HG03280 (cell line): ENCODE measurements at regions not wholly inside any gene's neighbourhood (a gene's known extent, or its start where the extent isn't known, plus 50 kb on each side); places are given as distances from the start of the nearest gene placed in this dataset.

ENCODE experiments used
- ATAC-seq: cut with Tn5 transposase; IDR thresholded peaks from one replicate; pipeline ENCODE4 v1.9.1; 2021; ENCODE audit warnings: mild to moderate bottlenecking, moderate library complexity; ENCODE audit not compliant: unreplicated experiment

DNA sequence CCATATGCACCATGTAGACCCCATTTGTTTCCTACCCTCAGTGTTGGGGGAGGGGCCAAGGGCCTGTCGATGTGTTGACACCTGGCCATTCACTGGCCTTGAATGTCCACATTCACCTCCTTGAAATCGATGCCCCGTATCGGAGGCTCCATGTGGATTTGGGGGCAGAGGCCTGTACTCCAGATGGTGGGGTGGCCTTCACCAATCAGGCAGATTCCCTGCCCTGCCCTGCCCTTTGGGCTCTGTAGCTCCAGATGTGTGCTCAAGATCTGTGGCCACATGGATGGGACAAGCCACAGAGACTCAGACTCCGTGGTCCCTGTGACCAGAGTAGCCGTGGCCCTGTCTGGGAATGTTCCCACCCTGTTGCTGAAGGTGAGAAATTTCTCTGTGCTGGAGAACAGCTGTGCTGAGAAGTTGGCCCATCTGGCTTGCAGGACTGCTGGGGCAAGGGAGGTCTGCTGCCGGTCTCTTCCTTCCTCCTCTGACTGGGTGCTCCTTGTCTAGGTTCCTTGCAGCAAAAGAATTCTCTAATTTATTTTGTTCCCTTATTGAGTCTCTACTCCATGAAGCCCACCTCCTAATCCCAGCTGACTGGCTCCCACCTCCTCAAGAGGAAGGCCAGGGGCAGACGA, 221.3 kb downstream of the SEC14L1 start:
- ATAC-seq = no peak

DNA sequence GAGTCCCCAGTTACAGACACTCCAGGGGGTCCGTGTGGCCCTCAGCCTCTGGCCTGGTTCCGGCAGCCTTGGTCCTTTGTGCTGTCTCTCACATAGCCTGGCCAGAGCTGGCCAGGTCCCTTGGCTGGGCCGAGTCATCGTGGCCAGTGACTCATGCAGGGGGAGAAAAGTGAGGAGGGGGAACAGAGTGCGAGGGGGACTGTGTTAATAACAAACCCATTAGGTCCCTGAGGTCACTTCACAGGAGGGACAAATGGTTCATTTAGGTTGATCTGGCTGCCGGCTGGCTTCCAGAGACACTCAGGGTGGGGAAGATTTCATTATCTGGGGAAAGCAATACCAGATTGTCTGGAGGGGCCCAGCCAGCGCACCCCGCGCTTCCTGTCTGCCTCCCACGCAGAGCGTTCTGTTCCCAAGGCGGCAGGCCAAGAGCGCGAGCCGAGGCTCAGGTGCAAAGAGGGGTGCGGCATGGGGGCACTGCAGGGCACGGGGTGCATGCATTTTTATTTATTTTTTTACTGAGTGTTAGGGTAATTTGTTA, 223.1 kb downstream of the SEC14L1 start:
- ATAC-seq = no peak

DNA sequence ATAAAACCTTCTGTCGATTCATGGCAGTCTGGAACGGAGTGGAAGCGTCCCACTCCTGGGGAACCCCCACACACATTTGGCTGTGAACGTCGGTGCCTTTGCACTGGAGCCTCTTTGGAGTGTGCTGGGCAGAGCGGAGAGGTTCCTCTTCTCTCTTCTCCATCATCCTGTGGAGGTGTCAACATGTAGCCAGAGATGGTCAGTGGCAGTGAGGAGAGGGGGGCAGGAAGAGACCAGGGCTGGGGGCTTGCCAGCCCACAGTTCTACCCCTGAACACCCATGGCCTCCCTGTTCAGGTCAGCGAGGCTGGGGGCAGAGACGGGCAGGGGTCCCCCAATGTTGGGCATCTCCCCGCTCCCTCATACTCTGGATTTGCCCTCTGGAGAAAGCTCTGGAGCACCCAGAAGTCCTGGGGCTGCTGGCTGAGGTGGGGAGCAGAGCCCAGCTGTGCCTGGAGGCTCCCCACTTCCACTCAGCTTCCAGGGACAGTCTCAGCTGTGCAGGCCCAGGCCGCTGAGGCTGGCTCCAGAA, 223.7 kb downstream of the SEC14L1 start:
- no peak for ATAC-seq

DNA sequence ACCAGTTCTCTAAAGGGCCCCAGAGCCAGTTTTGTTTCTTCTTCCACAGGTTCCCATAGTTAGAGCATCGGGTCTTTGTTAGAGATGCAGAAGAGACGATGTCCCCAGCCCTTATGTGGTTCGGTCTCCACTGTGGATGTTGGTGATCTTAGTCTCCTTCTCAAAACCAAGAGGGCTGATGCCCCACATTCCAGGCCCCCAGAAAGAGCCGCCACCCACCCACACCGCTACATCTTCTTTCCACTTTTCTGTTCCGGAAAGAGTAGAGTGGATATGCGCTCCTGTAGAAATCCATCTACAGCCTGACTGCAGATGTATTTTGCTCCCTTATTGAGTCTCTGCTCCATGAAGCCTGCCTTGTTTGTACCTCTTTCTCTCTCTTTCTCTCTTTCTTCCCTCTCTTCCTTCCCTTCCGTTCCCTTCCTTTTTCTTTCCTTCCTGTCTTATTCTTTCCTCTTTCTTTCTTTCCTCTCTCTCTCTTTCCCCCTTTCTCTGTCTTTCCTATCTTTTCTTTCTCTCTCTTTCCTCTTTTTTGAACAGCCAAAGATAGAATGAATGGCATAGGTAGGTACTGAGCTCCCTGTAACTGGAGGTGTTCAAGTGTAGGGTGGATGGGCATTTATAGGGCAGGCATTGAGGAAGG, 224.3 kb downstream of the SEC14L1 start:
- ATAC-seq = no peak

DNA sequence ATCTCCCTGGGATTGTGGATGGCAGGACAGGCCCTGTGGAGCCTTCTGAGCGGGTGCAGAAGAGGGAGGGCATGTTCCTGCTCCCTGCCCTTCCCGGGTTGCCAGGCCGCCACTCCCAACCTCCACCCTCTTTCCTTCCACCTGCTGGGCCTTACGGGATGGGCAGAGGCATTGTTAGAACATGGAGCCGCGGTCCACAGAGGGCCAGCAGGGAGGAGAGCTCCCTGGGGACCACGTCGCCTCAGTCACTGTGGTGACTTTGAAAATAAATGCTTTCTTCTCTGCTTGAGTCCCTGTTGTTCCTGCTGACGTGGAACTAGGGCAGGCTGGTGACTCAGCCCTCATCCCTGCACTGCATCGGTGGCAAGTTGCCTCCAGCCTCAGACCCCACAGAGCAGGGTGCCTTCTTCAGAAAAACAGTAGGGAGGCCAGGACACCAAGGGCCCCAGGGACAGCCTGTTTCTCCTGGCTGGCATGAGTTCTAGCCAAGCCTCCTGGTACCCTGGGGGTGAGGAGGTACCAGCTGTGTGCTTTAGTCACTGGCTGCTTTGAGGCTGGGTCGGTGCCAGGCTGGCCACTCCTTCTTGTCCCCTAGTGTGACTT, 224.9 kb downstream of the SEC14L1 start:
- no peak for ATAC-seq

DNA sequence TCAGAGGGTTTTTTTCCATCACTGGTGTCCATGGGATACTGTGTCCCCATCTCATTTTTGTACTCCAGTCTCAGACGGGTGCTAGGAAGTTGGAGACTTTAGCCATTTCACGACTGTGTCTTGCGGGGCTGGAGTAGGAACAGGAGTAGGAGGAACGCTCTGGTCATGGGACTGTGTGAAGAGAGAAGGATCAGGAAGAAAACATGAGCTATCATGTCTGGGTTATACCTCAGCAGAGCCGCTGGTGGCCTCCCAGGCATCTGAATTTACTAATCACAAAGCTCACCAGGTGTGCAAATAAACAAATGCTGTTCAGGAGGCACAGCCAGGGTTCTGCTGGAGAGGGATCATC, 225.4 kb downstream of the SEC14L1 start:
- no peak for ATAC-seq

DNA sequence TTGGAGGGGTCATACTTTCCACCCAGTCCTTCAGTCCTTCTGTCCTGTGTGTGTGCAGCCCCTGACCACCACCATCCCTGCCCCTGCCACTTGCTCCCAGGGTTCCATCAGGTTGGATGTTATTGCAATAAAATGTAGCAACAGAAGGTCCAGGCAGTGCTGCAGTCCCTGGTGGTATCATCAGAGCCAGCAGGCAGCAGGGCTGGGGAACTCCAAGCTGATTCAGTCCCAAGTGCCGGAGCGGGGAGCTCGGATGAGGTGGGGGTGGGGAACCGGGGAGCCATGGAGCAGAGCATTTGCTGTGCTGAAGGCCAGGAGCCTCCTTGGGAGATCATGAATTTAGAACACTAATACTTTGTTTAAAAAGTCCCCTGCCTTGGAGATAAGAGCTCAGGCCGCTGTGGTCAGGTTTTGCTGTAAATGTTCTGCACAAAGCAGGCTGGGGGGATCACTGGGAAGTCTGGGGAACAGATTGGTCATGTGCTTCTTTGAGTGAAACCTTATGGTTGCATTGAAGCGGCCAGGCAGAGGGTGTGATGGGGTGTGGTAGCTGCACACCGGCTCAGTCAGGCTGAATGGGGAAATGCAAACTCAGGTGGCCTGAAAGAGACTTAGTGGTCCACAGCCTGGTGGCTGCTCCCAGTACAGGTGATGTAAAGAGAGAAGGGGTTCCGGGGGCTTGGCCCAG, 225.9 kb downstream of the SEC14L1 start:
- no peak for ATAC-seq

DNA sequence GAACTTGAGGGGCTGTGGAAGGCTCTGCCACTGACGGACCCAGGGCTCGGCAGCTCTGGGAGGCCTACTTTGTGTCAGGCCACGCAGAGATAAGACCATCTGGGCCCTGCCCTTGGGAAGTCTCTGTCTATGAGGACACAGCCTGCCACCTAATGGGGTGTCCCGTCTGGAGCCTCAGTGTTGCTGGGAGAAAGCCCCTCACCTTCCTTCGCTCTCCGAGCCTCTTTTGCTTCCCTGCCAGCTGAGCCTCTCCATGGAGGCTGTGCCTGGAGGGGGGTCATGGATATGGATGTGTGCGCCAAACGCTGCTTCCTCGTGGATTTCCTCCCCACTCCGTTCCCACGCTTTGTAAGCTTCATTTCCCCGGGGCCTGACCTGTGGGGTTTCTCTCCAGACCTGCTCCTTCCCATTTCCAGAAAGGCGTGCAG, 228.8 kb downstream of the SEC14L1 start:
- no peak for ATAC-seq

DNA sequence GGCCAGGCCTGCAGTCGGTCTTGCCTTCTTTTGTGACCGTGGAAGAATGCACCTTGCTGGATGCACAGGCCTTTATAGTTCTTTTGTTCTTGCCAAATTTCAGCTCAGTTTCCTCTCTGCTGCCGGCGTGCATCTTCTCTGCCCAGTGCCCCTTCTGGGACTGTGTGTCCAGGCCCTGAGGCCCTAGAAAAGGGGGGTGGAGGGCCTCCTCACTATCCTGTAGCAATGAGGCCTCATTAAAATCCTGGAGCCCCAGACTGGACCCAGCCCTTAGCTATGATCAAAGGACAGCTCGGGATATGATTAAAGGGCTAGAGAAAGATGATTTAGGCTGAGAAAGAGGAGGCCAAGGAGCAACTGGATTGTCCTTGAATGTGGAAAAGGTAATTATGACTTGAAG, 229.8 kb downstream of the SEC14L1 start:
- ATAC-seq = no peak

DNA sequence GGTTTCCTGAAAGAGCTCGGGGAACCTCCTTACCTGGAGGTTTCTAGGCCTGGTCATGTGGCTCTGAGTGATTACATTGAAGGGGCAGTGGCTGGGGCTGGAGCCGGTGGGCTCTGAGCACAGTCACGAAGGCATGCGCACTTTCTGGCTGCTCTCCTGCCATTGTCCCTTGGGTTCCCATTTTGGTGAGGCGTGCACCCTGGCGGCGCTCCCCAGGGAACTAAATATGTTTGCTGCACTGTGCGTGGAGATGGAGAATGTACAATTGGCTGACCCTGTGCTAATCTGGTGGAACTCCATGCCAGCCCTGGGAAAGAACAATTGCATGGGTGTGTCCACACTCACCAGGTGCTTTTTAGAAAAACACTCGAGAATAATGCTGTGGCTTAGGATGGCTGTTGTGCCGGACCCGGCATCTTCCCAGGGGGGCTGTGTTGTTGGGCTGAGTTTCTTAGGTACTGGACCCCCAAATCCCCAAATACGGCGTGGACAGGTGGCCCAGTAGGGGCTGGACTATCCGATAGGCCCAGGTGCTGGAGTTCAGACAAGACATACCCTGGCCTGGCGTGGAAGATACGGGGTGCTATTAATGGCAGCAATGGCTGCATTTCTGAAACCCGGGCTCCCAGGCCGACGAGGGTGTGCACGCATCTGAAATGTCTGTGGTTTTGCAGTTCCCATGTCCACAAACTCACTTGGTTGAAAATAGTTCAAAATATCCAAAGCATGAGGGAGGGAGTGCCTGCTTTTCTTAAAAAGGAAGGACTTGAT, 230.5 kb downstream of the SEC14L1 start:
- ATAC-seq = no peak

DNA sequence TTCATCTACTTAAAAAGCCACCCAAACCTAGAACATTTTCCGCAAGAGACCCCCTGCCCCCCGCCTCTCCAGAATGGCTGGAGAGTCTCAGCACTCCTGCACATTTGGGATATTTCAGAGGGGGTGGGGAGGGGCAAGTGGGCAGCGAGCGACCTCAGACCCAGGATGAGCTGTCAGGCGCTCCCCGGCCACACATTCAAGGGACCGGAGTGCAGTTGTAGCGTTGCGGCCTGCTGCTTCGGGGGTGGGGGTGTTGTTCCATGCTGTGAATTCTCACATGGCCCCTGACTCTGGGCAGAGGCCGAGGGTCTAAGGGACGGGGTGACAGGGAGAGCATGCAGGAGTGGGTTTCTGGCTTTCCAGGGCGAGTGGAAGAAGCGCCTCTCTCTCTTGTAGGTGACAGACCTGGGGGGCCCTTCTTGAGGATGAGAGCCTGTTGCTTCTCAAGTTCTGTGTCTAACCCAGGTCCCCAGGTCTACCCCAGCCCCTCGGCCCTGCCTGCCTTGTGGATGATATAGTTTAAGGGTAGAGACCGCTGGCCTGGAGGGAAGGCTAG, 231.2 kb downstream of the SEC14L1 start:
- no peak for ATAC-seq

DNA sequence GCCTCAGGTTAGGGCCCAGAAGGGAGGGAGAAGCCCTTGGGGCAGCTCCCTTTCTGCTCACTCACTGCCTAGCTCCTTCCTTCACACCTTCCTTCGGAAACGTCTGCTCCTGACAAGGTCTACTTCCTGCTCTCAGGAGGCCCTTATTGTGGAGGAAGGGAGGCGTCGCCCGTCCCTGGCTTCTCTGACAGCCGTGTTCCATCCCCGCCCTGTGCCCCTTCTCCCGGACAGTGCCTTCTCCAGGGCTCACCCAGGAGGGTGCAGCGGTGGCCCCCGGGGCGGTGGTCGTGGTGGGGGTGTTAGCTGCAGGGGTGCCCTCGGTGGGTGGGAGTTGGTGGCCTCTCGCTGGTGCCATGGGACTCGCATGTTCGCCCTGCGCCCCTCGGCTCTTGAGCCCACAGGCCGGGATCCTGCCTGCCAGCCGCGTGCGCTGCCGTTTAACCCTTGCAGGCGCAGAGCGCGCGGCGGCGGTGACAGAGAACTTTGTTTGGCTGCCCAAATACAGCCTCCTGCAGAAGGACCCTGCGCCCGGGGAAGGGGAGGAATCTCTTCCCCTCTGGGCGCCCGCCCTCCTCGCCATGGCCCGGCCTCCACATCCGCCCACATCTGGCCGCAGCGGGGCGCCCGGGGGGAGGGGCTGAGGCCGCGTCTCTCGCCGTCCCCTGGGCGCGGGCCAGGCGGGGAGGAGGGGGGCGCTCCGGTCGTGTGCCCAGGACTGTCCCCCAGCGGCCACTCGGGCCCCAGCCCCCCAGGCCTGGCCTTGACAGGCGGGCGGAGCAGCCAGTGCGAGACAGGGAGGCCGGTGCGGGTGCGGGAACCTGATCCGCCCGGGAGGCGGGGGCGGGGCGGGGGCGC, 231.9 kb downstream of the SEC14L1 start:
- ATAC-seq = peak; percentile 48

DNA sequence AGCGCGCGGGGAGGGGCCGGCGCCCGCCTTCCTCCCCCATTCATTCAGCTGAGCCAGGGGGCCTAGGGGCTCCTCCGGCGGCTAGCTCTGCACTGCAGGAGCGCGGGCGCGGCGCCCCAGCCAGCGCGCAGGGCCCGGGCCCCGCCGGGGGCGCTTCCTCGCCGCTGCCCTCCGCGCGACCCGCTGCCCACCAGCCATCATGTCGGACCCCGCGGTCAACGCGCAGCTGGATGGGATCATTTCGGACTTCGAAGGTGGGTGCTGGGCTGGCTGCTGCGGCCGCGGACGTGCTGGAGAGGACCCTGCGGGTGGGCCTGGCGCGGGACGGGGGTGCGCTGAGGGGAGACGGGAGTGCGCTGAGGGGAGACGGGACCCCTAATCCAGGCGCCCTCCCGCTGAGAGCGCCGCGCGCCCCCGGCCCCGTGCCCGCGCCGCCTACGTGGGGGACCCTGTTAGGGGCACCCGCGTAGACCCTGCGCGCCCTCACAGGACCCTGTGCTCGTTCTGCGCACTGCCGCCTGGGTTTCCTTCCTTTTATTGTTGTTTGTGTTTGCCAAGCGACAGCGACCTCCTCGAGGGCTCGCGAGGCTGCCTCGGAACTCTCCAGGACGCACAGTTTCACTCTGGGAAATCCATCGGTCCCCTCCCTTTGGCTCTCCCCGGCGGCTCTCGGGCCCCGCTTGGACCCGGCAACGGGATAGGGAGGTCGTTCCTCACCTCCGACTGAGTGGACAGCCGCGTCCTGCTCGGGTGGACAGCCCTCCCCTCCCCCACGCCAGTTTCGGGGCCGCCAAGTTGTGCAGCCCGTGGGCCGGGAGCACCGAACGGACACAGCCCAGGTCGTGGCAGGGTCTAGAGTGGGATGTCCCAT, 232.8 kb downstream of the SEC14L1 start:
- ATAC-seq = peak; percentile 9

DNA sequence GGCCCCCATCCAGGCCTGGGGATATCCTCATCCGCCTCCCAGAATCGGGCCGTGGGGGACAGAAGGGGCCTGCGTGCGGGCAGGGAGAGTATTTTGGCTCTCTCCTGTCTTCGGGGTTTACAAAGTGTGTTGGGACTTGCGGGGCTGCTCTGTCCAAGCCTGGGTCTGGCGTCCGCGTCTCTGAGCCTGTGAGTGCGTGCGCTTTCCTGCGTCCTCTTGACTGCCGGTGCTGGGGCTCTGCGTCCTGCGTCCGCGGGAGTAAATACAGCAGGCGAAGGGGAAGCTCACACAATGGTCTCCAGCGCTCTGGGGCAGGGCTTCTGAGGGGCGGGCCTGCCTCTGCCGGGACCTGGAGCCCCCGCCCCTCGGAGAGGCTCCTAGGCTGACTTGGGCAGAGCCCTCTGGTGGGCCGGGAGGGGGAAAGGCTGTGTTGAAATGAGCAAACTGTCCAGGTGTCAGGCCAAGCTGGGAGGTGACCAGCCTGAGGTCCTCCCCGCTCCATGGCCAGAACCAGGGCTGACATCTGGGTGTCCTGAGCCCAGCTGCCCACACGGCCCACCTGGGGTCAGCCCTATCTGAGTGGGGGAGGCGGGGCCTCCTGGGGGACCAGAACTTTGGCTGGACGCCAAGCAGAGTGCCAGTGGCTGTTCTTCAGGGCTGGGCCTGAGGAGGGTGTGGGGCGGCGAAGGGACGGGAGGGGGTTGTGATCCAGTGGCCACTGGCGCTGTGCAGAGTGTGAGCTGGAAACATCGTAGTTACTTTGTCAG, 233.6 kb downstream of the SEC14L1 start:
- ATAC-seq = no peak

DNA sequence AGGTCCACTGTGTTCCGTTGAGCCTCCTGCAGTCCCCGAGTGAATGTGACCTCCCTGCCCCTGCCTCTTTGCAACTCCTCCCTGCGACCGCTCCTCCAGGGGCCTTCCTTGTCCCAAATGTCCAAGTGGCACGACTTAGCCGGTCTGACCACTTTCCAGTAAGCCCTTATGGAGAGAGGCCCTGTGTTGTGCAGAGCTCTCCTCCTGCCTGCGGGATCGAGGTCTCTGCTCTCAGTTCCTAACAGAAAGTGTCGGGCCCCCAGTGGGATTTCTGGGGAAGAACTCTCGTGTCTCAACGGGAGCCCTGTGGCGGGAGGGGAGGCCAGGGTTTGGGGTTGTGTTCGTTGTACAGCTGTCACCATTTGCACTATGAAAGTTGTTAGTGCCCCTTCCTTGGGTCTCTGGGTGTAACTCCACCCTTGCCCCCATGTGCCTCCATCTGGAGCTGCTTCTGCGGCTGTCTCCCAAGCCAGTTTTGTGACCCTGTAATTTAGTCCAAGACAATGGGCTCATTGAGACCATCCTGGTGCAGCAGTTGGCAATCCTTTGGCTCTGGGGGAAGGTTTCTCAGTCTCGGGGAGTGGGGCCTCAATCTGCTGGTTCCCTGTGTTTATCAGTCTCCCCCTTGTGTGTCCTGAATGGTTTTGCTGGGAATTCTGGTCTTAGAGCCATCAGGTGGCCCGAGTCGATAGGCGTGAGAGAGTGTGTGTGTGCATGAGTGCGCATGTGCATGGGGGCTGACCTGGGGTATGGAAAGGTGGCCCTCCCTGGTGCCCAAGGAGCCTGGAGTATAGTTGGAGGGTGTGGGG, 234.5 kb downstream of the SEC14L1 start:
- ATAC-seq = no peak

DNA sequence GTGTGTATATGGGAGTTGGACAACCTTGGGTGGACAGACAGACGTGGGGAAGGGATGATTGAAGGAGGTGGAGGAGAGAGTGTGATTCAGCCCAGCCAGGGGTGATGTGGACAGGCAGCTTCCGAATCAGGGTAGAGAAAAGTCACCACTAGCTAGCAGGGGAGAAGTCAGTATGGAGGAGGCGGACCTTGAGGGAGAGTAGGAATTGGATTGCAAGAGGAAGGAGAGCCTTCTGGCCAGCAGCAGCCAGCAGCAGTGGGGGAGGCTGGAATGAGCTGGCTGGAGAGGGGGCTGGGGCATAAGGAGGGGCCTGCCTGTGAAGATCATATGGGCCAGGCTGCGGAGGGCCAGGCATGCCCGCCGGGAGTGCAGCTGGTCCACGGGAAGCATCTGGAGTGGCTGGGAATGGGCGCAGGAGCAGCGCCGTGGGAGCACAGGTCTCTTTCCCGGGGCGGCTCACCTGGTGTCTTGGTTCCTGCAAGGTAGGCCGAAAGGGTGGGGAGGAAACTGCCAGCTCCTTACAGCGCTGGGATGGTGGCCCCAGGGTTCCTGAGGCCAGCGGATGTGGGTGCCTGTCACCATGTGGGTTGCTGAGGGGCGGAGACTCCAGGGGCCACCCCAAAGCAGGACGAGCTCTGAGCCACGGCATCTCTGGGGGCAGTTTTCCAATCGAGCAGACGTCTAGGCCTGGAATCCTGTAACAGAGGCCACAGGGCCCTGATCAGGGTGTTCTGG, 235.3 kb downstream of the SEC14L1 start:
- no peak for ATAC-seq
